Kasumi-1 (cell line): ENCODE measurements at regions not wholly inside any gene's neighbourhood (a gene's known extent, or its start where the extent isn't known, plus 50 kb on each side); places are given as distances from the start of the nearest gene placed in this dataset.

Experiments used
- DNase-seq, 2 experiments: peaks; one replicate each; lab custom pipeline; 2025; lab: John Stamatoyannopoulos, UW

DNA sequence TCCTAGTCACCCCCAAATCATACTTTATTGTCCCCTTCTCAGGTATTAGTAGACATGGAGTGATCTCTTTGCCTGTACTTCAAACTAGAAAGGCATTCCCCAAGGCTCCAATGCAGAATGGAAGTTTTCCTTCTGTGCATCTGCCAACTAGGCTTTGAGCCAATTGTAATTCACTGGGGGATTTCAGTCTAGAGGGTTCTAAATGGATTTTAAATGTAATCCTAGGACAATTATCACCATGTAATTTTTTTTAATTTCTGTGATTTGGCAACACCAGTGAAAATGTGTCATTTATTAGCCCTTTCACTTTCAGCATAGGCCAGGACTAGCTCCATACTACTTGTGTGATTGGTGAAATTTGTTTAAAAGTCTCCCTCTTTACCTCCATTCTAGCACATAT, 557.6 kb upstream of the MARCKS start:
- no peak for DNase-seq

DNA sequence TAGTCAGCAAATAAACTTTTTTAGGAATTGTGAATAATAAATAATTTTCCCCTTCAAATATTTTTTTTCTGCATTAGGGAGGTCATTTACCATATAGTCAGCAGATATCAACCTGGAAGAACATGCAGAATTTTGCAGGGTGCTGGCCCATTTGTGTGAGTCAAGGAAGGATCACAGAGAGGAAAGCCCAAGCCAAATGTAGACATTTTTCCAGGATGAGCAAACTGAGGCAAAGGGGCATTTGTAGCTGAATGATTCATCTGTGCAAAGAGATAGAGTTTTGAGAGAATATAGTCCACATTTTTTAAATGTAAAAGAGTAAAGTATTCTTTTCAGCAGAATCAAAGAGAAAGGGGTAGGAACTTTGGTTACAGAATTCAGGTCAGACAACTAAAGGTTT, 555.5 kb upstream of the MARCKS start:
- no peak for DNase-seq

- DNase-seq: no peak
Measured at GRCh38 chr6:113304116-113304515, 553.0 kb upstream of the MARCKS start.

- peak; percentile 27 to 31 for DNase-seq
Measured at GRCh38 chr6:113306552-113307145, 550.5 kb upstream of the MARCKS start.

DNA sequence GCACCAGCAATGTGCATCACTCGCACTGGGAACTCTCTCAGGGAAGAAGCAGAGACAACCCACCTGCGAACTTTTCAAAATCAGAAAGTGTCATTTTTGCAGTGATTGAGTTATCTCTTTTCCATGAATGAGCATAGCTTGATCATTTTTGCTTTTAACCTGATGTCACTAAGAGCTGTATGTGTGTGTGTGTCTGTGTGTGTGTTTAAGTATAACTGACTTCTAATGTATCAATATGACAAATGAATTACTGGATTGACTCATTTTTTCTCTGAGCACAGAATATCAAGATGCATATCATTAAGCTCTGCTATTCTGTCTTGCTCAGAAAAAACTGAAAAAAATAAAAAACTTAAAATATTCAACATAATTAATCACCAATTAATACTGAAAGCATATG, 548.9 kb upstream of the MARCKS start:
- DNase-seq: no peak

DNA sequence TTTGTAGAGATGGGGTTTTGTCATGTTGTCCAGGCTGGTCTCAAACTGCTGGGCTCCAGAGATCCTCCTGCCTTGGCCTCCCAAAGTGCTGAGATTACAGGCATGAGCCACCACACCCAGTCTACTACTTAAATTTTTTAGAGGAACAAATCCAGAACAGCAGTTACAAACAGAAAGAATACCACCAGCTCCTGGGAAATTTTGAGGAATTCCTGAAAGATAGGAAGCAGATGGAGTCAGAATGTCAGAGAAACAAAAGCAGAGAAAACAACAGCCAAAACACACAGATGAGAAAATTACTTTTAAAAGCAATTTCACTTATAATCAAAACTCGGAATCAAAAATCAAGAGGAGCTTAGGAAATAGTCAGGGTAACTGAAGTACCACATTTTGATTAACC, 543.3 kb upstream of the MARCKS start:
- DNase-seq: no peak

GRCh38 chr6:113315165-113315564, 542.0 kb upstream of the MARCKS start:
- DNase-seq: no peak

- DNase-seq: no peak
Measured at GRCh38 chr6:113315879-113316278, 541.3 kb upstream of the MARCKS start.

- no peak for DNase-seq
Measured at GRCh38 chr6:113317442-113317841, 539.7 kb upstream of the MARCKS start.

DNA sequence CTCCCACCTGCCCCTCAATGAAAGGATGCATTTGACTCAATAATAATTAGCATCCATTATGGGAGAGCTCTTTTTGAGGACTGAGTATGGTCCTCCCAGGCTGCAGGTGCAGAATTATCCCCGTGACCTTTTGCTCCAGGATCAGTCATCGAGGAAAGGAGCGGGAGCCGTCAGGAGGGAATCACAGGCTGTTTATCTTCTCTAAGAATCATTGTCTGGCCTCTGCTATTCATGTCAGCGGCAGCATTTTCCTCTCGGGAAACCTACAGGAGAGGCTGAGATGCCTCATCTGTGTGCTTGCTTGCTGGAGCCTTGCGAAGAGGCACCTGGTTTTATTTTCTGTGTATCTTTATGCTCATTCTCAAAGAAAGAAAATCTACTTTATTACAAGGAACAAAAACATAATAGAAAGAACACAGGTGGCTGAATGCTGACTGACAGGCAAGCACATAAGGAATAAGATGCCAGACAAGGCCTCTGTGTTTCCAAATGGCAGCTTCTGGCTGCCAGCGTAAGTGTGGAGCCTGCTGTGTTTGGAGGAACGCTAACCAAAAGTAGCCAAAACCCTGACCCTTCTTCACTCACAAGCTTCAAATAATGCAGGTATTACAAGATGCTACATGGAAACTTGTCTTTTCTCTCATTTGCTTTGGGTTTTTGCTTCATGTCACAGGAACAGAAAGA, 539.1 kb upstream of the MARCKS start:
- DNase-seq: no peak

DNA sequence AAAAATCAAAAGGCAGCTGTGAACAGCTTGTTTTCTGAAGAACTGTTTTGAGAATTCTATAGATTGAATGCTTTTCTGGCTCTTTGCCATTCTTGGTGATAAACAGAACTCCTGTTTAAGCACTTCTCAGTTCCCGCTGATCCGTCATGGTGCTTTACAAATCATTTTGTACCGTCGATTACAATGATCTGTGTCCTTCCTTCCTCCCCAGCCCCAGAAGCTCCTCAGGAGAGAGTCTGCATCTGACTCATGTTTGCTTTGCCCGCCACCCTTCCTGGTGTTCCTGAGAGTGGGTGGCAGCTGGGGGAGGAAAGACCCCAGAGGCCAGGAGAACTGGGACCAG, 538.6 kb upstream of the MARCKS start:
- DNase-seq: no peak

DNA sequence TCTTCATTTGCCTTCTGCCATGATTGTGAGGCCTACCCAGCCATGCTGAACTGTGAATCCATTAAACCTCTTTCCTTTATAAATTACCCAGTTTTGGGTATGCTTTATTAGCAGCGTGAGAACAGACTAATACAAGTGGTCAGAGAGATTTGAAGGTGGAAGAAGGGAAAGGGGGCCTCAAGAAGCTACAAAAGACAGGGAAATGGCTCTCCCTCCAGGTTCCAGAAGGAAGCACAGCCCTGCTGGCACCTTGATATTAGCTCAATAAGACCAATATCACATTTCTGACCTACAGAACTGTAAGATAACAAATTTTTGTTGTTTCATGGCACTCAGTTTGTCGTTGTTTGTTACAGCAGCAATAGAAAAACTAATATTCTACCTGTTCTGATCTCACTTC, 536.5 kb upstream of the MARCKS start:
- DNase-seq: no peak

- DNase-seq: no peak
Measured at GRCh38 chr6:113326781-113327180, 530.4 kb upstream of the MARCKS start.

DNA sequence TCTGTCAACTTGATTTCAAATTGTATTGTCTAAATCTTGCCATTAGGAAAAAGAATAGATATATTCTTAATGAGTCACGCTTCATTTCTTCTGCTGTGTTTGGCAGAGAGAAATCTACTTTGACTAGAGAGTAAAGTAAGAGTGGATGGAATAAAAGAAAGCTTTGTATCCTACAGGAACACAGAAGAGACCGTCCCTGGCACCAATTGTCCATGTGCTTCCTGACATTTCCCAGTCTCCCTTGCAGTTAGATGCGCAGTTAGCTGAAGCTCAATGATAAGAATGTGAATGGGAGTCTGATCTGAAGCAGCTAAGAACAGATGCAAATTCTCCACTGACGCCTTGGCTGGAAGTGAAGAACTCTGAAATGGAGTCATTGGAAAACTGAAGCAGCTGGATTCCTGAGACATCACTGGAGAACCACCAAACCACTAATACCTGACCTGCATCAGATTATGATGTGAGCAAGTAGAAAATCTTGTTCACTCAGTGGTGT, 528.2 kb upstream of the MARCKS start:
- DNase-seq: no peak

- no peak for DNase-seq
Measured at GRCh38 chr6:113329942-113330635, 527.1 kb upstream of the MARCKS start.

- no peak for DNase-seq
Measured at GRCh38 chr6:113330636-113330946, 526.6 kb upstream of the MARCKS start.

DNA sequence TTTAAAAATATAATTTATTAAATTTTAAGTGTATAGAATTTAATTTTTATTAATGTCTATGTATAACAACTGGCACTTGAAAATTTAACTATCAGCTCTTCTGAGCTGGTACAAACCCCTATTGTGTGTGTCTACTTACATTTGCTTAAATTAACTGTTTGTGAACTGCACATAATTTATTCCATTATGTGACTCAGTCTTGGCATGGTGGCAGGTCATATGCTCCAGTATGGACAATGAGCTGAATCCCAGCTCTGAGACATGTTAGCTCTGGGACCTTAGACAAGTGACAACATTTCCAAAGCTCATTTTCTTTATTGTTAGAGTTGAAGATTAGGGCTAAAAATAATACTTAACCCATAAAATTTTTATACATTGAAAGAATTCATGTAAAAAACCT, 526.1 kb upstream of the MARCKS start:
- no peak for DNase-seq

DNA sequence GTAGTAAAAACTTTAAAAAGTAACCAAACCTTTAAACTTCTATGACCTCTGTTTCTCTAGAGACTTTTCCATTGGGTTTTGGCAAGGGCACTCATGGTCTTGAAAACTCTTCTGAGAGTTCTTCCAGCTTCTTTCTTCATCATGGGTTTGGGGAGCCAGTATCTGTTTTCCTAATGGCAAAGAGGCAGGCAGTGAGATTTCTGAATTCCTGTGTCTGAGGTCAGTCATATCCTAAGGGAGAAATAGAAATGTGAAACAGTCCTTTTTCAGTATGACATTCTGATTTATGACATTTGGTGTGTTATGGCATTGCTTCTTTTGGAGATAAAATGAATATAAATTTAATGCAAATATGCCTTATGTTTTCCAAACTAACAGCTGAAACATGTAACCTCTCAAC, 518.5 kb upstream of the MARCKS start:
- no peak for DNase-seq

GRCh38 chr6:113339209-113339608, 517.9 kb upstream of the MARCKS start:
- no peak for DNase-seq

DNA sequence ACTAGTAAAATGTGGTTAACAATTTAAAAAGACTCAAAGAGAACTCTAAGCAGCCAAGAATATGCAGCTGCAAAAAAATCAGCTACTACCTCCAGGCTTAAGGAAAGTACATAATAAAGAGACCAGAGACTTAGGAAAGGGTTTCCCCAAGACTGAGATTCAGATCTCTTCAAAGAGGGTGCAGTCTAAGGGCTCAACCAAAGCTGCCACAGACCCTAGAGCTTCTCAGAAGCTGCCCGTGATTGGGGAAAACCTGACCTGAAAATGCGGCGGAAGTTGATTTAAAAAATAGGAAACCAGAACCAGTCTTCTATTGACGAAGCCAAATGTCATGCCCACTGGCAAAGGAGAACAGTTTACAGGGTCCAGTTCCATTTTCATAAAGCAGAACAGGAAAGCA, 516.8 kb upstream of the MARCKS start:
- no peak for DNase-seq

DNA sequence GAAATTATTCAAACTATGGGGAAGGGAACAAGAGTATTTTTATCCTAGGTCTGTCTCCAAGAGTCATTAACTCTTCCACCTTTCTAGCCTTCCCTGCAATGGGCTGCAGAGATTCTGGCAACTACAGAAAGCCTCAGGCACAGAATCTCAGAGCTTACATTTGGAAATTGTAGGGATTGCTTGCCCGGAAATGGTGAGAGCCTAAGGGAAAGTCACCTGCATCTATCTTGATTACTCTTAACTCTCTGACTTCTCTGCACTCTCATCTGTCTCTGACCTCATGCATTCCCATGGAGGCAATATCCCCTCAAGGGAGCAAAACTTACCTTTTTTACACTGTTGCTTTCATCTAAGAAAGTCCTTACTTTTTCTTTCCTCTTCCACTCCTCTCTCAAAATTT, 513.2 kb upstream of the MARCKS start:
- no peak for DNase-seq

GRCh38 chr6:113344969-113345368, 512.2 kb upstream of the MARCKS start:
- DNase-seq: no peak

GRCh38 chr6:113347436-113347835, 509.7 kb upstream of the MARCKS start:
- DNase-seq: no peak

GRCh38 chr6:113350461-113350860, 506.7 kb upstream of the MARCKS start:
- DNase-seq: no peak
